Panc1 (cell line): ENCODE measurements at regions not wholly inside any gene's neighbourhood (a gene's known extent, or its start where the extent isn't known, plus 50 kb on each side); places are given as distances from the start of the nearest gene placed in this dataset.

Source experiments
- ATAC-seq: fragments of 200-7000 bp; cut with Tn5 transposase; 2 replicates; pipeline ENCODE4 v1.9.1; 2020; ENCODE audit warnings: mild to moderate bottlenecking, moderate library complexity
- BruUV-seq: library from RNA; stranded (reverse); fragments of 400-500 nt; replicated peaks from 2 replicates; lab custom pipeline; 2021; lab: Mats Ljungman, UMichigan
- CTCF ChIA-PET: fragments of 300-600 bp; sonication (Branson Sonifier 250); formaldehyde crosslinking; loops from one replicate; lab custom pipeline; 2022; ENCODE audit warnings: antibody characterized with exemption; lab: Charles Lee
- POLR2A ChIA-PET: fragments of 300-600 bp; sonication (Branson Sonifier 250); formaldehyde crosslinking; loops from one replicate; lab custom pipeline; 2022; ENCODE audit warnings: antibody characterized with exemption; lab: Charles Lee
- DNase-seq: peaks from one replicate; pipeline ENCODE4 v3.0.0-alpha.2; 2010; ENCODE audit warnings: low read depth, low spot score
- H3K27ac ChIP-seq: 2 replicates; pipeline ENCODE4 v1.5.1; 2011; ENCODE audit warnings: mild to moderate bottlenecking, low read length, inconsistent platforms
- H3K27me3 ChIP-seq: fragments of 200-500 bp; sonication (Bioruptor generic); 2 replicates; pipeline ENCODE4 v1.6.0; 2014; ENCODE audit warnings: low read length, inconsistent platforms; ENCODE audit not compliant: control insufficient read depth, insufficient read depth
- H3K36me3 ChIP-seq: fragments of 200-500 bp; sonication (Bioruptor generic); 2 replicates; pipeline ENCODE4 v1.5.1; 2014; ENCODE audit warnings: inconsistent platforms, mild to moderate bottlenecking, low read length, moderate library complexity; ENCODE audit not compliant: control insufficient read depth, insufficient read depth
- H3K4me1 ChIP-seq: 2 replicates; pipeline ENCODE4 v1.5.1; 2011; ENCODE audit warnings: inconsistent platforms, mild to moderate bottlenecking, low read length, moderate library complexity; ENCODE audit not compliant: control insufficient read depth, insufficient read depth
- H3K4me3 ChIP-seq, 2 experiments: 2 replicates each; pipeline ENCODE4 v1.5.1; 2011 to 2012; ENCODE audit warnings: low read depth in 2 of 2, low read length in 2 of 2, mild to moderate bottlenecking in 2 of 2, inconsistent platforms in 1 of 2, moderate library complexity in 1 of 2
- H3K9me3 ChIP-seq: fragments of 200-500 bp; sonication (Bioruptor generic); 2 replicates; pipeline ENCODE4 v1.5.1; 2014; ENCODE audit warnings: low read depth, mild to moderate bottlenecking, inconsistent platforms, low read length, moderate library complexity; ENCODE audit not compliant: control insufficient read depth, insufficient read depth
- POLR2AphosphoS5 ChIP-seq: IDR thresholded peaks from 2 replicates; pipeline ENCODE4 v1.6.1; 2012; ENCODE audit warnings: mild to moderate bottlenecking, low read depth, low read length, moderate library complexity
- REST ChIP-seq, 2 experiments: IDR thresholded peaks; 2 replicates each; pipeline ENCODE4 v1.6.1; 2011 to 2012; ENCODE audit warnings: low read depth in 2 of 2, control low read depth in 1 of 2, low read length in 1 of 2, mild to moderate bottlenecking in 1 of 2, moderate library complexity in 1 of 2; ENCODE audit not compliant: insufficient read depth in 1 of 2
- SIN3A ChIP-seq: IDR thresholded peaks from 2 replicates; pipeline ENCODE4 v1.6.1; 2012; ENCODE audit warnings: low read depth, mild to moderate bottlenecking, low read length, moderate library complexity, borderline replicate concordance; ENCODE audit not compliant: insufficient read depth
- TCF7L2 ChIP-seq: IDR thresholded peaks from 2 replicates; pipeline ENCODE4 v1.6.1; 2011; ENCODE audit warnings: mild to moderate bottlenecking, low read depth, low read length, inconsistent platforms
- in situ Hi-C: cut with HindIII; loops from 2 replicates; pipeline ENCODE4 v1.10.0; 2016; ENCODE audit warnings: low sequenced_read_pairs, low pct_unique_long_range_greater_than_20kb
- intact Hi-C: fragments of 100-400 bp; cut with micrococcal nuclease; formaldehyde crosslinking; loops from one replicate; pipeline ENCODE4 v1.10.0; 2022; ENCODE audit not compliant: unreplicated experiment
- TF ChIP-seq, protein P1 (sequence below): fragments of 450-650 bp; IDR thresholded peaks from 2 replicates; pipeline ENCODE4 v1.5.1; 2017; ENCODE audit warnings: mild to moderate bottlenecking

DNA sequence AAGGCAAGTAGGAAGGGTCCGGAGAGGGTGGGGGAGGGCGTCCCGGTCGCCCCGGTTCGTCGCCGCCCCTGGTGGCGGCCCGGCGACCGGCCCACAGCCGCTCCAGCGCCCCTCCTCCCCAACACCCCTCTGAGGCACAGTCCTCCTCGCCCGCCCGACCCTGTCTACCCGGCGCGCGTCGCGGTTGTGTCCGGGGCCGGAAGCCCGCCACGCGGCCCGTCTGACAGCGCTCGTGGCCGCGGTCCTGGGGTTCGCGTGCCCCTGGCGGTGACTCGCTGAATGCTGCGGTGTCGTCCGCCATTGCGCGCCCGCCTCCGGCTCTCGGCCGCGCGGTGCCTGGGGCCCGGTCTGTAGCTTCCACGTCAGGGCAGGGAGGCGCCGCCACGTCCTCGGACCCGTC lies 335.3 kb upstream of the DEFB115 start:
- ATAC-seq: no peak
- BruUV-seq: no TSS peak
- in situ Hi-C loops: no loop called here
- POLR2A ChIA-PET: no interaction called here
- Histone ChIP-seq H3K27ac (no peak overlapping the region), H3K9me3 (no peaks in the 10 kb centered on the region), H3K27me3 (no peaks in the 10 kb centered on the region), H3K4me3 (no peak overlapping the region), H3K36me3 (no peaks in the 10 kb centered on the region), H3K4me1 (no peaks in the 10 kb centered on the region)
- DNase-seq: no peak
- intact Hi-C loops: loop anchor here (10.0 kb wide), 1 partner anchor 1187 kb away; no protein-coding TSS in a partner anchor
- CTCF ChIA-PET: no interaction called here
- TF ChIP-seq TCF7L2 (no peak), SIN3A (no peak), POLR2AphosphoS5 (no peak), REST (IDR thresholded peaks at IDR 0.05; ENCODE audit: insufficient read depth in 1 of 2, low read depth in 2 of 2, low read length in 1 of 2) (no peak)
- TF ChIP-seq, protein P1, sequence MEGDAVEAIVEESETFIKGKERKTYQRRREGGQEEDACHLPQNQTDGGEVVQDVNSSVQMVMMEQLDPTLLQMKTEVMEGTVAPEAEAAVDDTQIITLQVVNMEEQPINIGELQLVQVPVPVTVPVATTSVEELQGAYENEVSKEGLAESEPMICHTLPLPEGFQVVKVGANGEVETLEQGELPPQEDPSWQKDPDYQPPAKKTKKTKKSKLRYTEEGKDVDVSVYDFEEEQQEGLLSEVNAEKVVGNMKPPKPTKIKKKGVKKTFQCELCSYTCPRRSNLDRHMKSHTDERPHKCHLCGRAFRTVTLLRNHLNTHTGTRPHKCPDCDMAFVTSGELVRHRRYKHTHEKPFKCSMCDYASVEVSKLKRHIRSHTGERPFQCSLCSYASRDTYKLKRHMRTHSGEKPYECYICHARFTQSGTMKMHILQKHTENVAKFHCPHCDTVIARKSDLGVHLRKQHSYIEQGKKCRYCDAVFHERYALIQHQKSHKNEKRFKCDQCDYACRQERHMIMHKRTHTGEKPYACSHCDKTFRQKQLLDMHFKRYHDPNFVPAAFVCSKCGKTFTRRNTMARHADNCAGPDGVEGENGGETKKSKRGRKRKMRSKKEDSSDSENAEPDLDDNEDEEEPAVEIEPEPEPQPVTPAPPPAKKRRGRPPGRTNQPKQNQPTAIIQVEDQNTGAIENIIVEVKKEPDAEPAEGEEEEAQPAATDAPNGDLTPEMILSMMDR: no peak

DNA sequence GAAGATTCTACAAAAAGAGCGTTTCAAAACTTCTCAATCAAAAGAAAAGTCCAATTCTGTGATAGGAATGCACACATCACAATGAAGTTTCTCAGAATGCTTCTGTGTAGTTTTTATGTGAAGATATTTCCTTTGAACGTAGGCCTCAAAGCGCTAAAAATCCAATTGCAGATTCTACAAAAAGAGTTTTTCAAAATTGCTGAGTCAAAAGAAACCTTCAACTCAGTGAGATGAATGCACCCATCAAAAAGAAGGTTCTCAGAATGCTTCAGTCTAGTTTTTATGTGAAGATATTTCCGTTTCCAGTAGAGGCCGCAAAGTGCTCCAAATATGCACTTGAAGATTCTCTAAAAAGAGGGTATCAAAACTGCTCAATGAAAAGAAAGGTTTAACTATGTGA lies 319.7 kb upstream of the DEFB115 start:
- no peak for TF ChIP-seq TCF7L2
- no peak for TF ChIP-seq REST (IDR thresholded peaks at IDR 0.05; ENCODE audit: insufficient read depth in 1 of 2, low read depth in 2 of 2, low read length in 1 of 2)
- no peak for TF ChIP-seq POLR2AphosphoS5
- no peak for TF ChIP-seq SIN3A
- TF ChIP-seq, protein P1: no peak
- no peak overlapping the region for H3K27ac ChIP-seq
- H3K9me3 ChIP-seq: no peaks in the 10 kb centered on the region
- ATAC-seq (no peak), DNase-seq (no peak)
- in situ Hi-C loops (no loop called here), intact Hi-C loops (no loop called here)
- H3K36me3 ChIP-seq: no peaks in the 10 kb centered on the region
- ChIA-PET POLR2A (no interaction called here), CTCF (no interaction called here)
- no peak overlapping the region for H3K4me3 ChIP-seq
- BruUV-seq: no TSS peak
- H3K4me1 ChIP-seq: no peaks in the 10 kb centered on the region
- H3K27me3 ChIP-seq: no peaks in the 10 kb centered on the region
